ENCODE measurements at regions not wholly inside any gene's neighbourhood (a gene's known extent, or its start where the extent isn't known, plus 50 kb on each side); places are given as distances from the start of the nearest gene placed in this dataset.

- Histone ChIP-seq H3K79me2 (ENCODE audit: insufficient read depth, low read length) (no peaks in the 10 kb centered on the region), H3K4me3 (ENCODE audit: insufficient read depth, low read length, poor library complexity, severe bottlenecking) (no peak overlapping the region), H3K4me2 (ENCODE audit: low read depth, low read length, poor library complexity, severe bottlenecking) (no peak overlapping the region), H3K36me3 (ENCODE audit: low read length) (no peaks in the 10 kb centered on the region), H3K9me2 (replicated peaks; ENCODE audit: insufficient read depth, low read length) (no peaks in the 10 kb centered on the region), H3K27ac (ENCODE audit: low read depth, low read length) (no peak overlapping the region), H3K27me3 (ENCODE audit: low read length) (no peaks in the 10 kb centered on the region), H3K9me3 (ENCODE audit: insufficient read depth, low read length) (no peaks in the 10 kb centered on the region), H4K20me1 (ENCODE audit: low read depth, low read length) (no peaks in the 10 kb centered on the region), H2AFZ (ENCODE audit: low read depth, low read length, severe bottlenecking) (no peak overlapping the region), H3F3A (ENCODE audit: insufficient read depth) (no peaks in the 10 kb centered on the region), H3K9ac (ENCODE audit: low read length) (no peak overlapping the region)
- TF ChIP-seq CTCF (IDR thresholded peaks at IDR 0.05; ENCODE audit: insufficient read depth, low read length, poor library complexity, severe bottlenecking), result no peak
- no peak for TF ChIP-seq EZH2phosphoT487 (conservative IDR thresholded peaks at IDR 0.05; ENCODE audit: low read length)
Measured at GRCh38 chr12:91746976-91747375, 398.7 kb downstream of the BTG1 start.

DNA sequence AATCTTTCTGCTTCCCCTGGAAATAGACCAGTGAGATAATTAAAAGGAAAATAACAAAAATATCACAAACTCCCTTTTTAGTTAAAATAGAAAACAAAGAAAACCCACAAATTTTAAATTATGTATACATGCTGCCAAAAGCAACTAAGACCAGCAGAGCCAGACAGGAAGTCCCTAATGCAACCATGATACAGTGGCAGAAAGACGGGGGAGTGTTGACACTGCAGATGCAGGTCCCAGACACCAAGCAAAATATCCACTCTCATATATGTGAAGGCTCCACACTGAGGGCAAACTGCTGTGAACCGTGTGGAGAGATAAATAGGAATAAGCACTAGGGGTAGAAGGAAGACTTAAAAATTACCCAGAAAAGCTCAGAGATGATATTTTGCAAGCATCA is 401.0 kb downstream of the BTG1 start:
- Histone ChIP-seq H3K79me2 (ENCODE audit: insufficient read depth, low read length) (no peaks in the 10 kb centered on the region), H3K9me2 (replicated peaks; ENCODE audit: insufficient read depth, low read length) (no peaks in the 10 kb centered on the region), H3K27me3 (ENCODE audit: low read length) (no peaks in the 10 kb centered on the region), H3F3A (ENCODE audit: insufficient read depth) (no peaks in the 10 kb centered on the region), H3K4me3 (ENCODE audit: insufficient read depth, low read length, poor library complexity, severe bottlenecking) (no peak overlapping the region), H3K27ac (ENCODE audit: low read depth, low read length) (no peak overlapping the region), H4K20me1 (ENCODE audit: low read depth, low read length) (no peaks in the 10 kb centered on the region), H3K9me3 (ENCODE audit: insufficient read depth, low read length) (no peaks in the 10 kb centered on the region), H3K9ac (ENCODE audit: low read length) (no peak overlapping the region), H3K4me2 (ENCODE audit: low read depth, low read length, poor library complexity, severe bottlenecking) (no peak overlapping the region), H2AFZ (ENCODE audit: low read depth, low read length, severe bottlenecking) (no peak overlapping the region), H3K36me3 (ENCODE audit: low read length) (no peaks in the 10 kb centered on the region)
- TF ChIP-seq CTCF (IDR thresholded peaks at IDR 0.05; ENCODE audit: insufficient read depth, low read length, poor library complexity, severe bottlenecking) (no peak), EZH2phosphoT487 (conservative IDR thresholded peaks at IDR 0.05; ENCODE audit: low read length) (no peak)

- no peaks in the 10 kb centered on the region for H3K79me2 ChIP-seq (ENCODE audit: insufficient read depth, low read length)
- no peaks in the 10 kb centered on the region for H3K27me3 ChIP-seq (ENCODE audit: low read length)
- H3K4me3 ChIP-seq (ENCODE audit: insufficient read depth, low read length, poor library complexity, severe bottlenecking), result no peak overlapping the region
- H4K20me1 ChIP-seq (ENCODE audit: low read depth, low read length), result no peaks in the 10 kb centered on the region
- no peak for TF ChIP-seq CTCF (IDR thresholded peaks at IDR 0.05; ENCODE audit: insufficient read depth, low read length, poor library complexity, severe bottlenecking)
- TF ChIP-seq EZH2phosphoT487 (conservative IDR thresholded peaks at IDR 0.05; ENCODE audit: low read length), result no peak
- no peaks in the 10 kb centered on the region for H3F3A ChIP-seq (ENCODE audit: insufficient read depth)
- no peak overlapping the region for H2AFZ ChIP-seq (ENCODE audit: low read depth, low read length, severe bottlenecking)
- no peaks in the 10 kb centered on the region for H3K9me3 ChIP-seq (ENCODE audit: insufficient read depth, low read length)
- no peak overlapping the region for H3K27ac ChIP-seq (ENCODE audit: low read depth, low read length)
- H3K36me3 ChIP-seq (ENCODE audit: low read length), result no peaks in the 10 kb centered on the region
- no peak overlapping the region for H3K4me2 ChIP-seq (ENCODE audit: low read depth, low read length, poor library complexity, severe bottlenecking)
- H3K9ac ChIP-seq (ENCODE audit: low read length), result no peak overlapping the region
- H3K9me2 ChIP-seq (replicated peaks; ENCODE audit: insufficient read depth, low read length), result no peaks in the 10 kb centered on the region
Measured at GRCh38 chr12:91743704-91744321, 401.8 kb downstream of the BTG1 start.

Measured in SU-DHL-6 (cell line).